ENCODE measurements at regions not wholly inside any gene's neighbourhood (a gene's known extent, or its start where the extent isn't known, plus 50 kb on each side); places are given as distances from the start of the nearest gene placed in this dataset.

DNA sequence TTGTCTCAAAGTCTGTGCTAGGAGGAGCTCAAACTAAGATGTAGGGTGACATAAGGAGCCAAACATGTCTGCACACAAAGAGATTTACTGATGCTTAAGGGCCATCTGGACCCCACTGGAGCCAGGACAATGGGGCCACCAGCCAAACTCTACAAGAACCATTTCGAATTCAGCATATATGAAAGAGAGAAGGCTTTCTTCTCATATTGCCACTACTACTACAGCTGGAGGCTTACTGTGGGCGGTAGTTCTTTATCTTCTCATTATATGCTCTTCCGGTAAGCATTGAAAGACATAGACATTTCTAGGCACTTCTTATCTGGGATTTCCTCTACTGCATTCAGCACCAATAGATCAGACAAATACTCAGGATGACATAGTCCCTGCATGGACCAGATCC lies 404.4 kb upstream of the PROK2 start:
- 71 to 84% methylated on average over 3 of the region's 3 CpGs for WGBS, 2 donors (ENCODE audit: low coverage in 1 of 2)
- H3K36me3 ChIP-seq = no peaks in the 10 kb centered on the region
- peaks cover 0 to 7% (median 0%) of the 10 kb centered on the region in 3 donors for H3K9me3 ChIP-seq
- H3K27ac ChIP-seq = no peak overlapping the region
- no peak for ATAC-seq
- H3K27me3 ChIP-seq = no peaks in the 10 kb centered on the region
- H3K4me1 ChIP-seq = peaks cover 0 to 10% (median 0%) of the 10 kb centered on the region in 3 donors
- no peak for TF ChIP-seq EP300 (IDR thresholded peaks at IDR 0.05)
- TF ChIP-seq POLR2AphosphoS5 (IDR thresholded peaks at IDR 0.05) = no peak
- no peak for TF ChIP-seq CTCF (IDR thresholded peaks at IDR 0.05)
- TF ChIP-seq POLR2A (IDR thresholded peaks at IDR 0.05) = no peak
- H3K4me3 ChIP-seq = no peak overlapping the region

GRCh38 chr3:72188536-72188935 lies 403.6 kb upstream of the PROK2 start:
- TF ChIP-seq POLR2AphosphoS5 (IDR thresholded peaks at IDR 0.05) (no peak), CTCF (IDR thresholded peaks at IDR 0.05) (no peak), EP300 (IDR thresholded peaks at IDR 0.05) (no peak), POLR2A (IDR thresholded peaks at IDR 0.05) (no peak)

GRCh38 chr3:72187131-72187530 lies 402.2 kb upstream of the PROK2 start:
- no peak overlapping the region for H3K27ac ChIP-seq
- peaks cover 0 to under 1% (median 0%) of the 10 kb centered on the region in 3 donors for H3K9me3 ChIP-seq
- 86 to 100% methylated on average over 1 of the region's 2 CpGs for WGBS, 2 donors (ENCODE audit: low coverage in 1 of 2)
- H3K36me3 ChIP-seq = no peaks in the 10 kb centered on the region
- H3K4me3 ChIP-seq = no peak overlapping the region
- H3K27me3 ChIP-seq = no peaks in the 10 kb centered on the region
- no peak for TF ChIP-seq CTCF (IDR thresholded peaks at IDR 0.05)
- TF ChIP-seq EP300 (IDR thresholded peaks at IDR 0.05) = no peak
- no peak for TF ChIP-seq POLR2AphosphoS5 (IDR thresholded peaks at IDR 0.05)
- TF ChIP-seq POLR2A (IDR thresholded peaks at IDR 0.05) = no peak
- H3K4me1 ChIP-seq = peaks cover 0 to 10% (median 0%) of the 10 kb centered on the region in 3 donors
- ATAC-seq = no peak

More at GRCh38 chr3:72188536-72188935, 403.6 kb upstream of the PROK2 start:
- ATAC-seq = no peak
- no peak overlapping the region for H3K4me3 ChIP-seq
- H3K27me3 ChIP-seq = no peaks in the 10 kb centered on the region
- no peak overlapping the region for H3K27ac ChIP-seq
- no peaks in the 10 kb centered on the region for H3K36me3 ChIP-seq
- WGBS, 2 donors (ENCODE audit: low coverage in 1 of 2) = 91 to 100% methylated on average over 1 of the region's 2 CpGs
- H3K9me3 ChIP-seq = peaks cover 0 to 7% (median 0%) of the 10 kb centered on the region in 3 donors
- peaks cover 0 to 10% (median 0%) of the 10 kb centered on the region in 3 donors for H3K4me1 ChIP-seq

DNA sequence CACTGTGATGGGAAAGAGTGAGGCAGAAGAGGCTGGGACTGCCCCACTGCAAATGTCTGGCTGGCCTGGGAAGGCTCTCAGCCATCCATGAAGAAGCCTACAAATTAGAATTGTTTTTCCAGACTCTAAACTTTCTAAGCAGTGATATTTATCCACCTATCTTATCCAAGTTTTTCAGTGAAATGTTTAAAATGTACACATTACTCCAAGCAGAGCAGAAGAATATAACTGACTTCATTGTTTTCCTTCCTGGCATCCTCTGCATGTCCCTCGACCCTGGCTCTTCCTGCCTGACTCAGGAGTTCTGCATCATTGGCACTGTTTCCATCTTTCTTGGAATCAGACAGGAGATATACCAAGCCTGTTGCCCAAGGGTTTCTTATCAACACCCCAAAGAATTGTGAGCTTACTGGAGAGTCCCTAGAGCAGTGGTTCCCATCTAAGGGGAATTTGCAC lies 401.5 kb upstream of the PROK2 start:
- no peaks in the 10 kb centered on the region for H3K27me3 ChIP-seq
- H3K36me3 ChIP-seq = no peaks in the 10 kb centered on the region
- no peak for ATAC-seq
- H3K9me3 ChIP-seq = no peaks in the 10 kb centered on the region
- no peak overlapping the region for H3K4me3 ChIP-seq
- peaks cover 0 to 10% (median 0%) of the 10 kb centered on the region in 3 donors for H3K4me1 ChIP-seq
- H3K27ac ChIP-seq = no peak overlapping the region
- TF ChIP-seq POLR2AphosphoS5 (IDR thresholded peaks at IDR 0.05) (no peak), CTCF (IDR thresholded peaks at IDR 0.05) (no peak), EP300 (IDR thresholded peaks at IDR 0.05) (no peak), POLR2A (IDR thresholded peaks at IDR 0.05) (no peak)
- 0 to 33% methylated on average over 1 of the region's 1 CpG for WGBS, 2 donors (ENCODE audit: low coverage in 1 of 2)

- Histone ChIP-seq H3K4me3 (no peak overlapping the region), H3K4me1 (peaks cover 0 to 10% (median 0%) of the 10 kb centered on the region in 3 donors), H3K36me3 (no peaks in the 10 kb centered on the region), H3K9me3 (no peaks in the 10 kb centered on the region), H3K27ac (no peak overlapping the region), H3K27me3 (no peaks in the 10 kb centered on the region)
- TF ChIP-seq POLR2AphosphoS5 (IDR thresholded peaks at IDR 0.05) (no peak), EP300 (IDR thresholded peaks at IDR 0.05) (no peak), POLR2A (IDR thresholded peaks at IDR 0.05) (no peak), CTCF (IDR thresholded peaks at IDR 0.05) (no peak)
- ATAC-seq = peak; percentile 43
- WGBS, 2 donors (ENCODE audit: low coverage in 1 of 2) = 52 to 75% methylated on average over 6 to 9 of the region's 9 CpGs
Observed at GRCh38 chr3:72185549-72186399, 400.8 kb upstream of the PROK2 start.

Data from gastroesophageal sphincter (tissue), 4 donors.